Natural killer cell treated with Interleukin-12 subunit alpha and Interleukin-12 subunit beta and Interleukin-15 and Interleukin-18, amount 100 ng/mL, for 72 hours (primary cell): ENCODE measurements at regions not wholly inside any gene's neighbourhood (a gene's known extent, or its start where the extent isn't known, plus 50 kb on each side); places are given as distances from the start of the nearest gene placed in this dataset.

Source experiments
- ATAC-seq, 2 donors: fragments of 150-1000 bp; cut with Tn5 transposase in 1 of 2; sonication (Bioruptor Pico), chemical (Tn5 transposase) in 1 of 2; 2 replicates each; pipeline ENCODE4 v1.10.0; 2021
- DNase-seq: peaks from one replicate; pipeline ENCODE4 v3.0.0; 2022; ENCODE audit warnings: low spot score
- H3K27ac Mint-ChIP-seq, 2 donors: 1 replicate in 1 of 2; 2 replicates in 1 of 2; pipeline ENCODE4 v1.8.0; 2022; ENCODE audit warnings: mixed read lengths in 2 of 2, mild to moderate bottlenecking in 1 of 2, moderate library complexity in 1 of 2
- H3K27me3 Mint-ChIP-seq, 2 donors: 1 replicate in 1 of 2; 2 replicates in 1 of 2; pipeline ENCODE4 v1.8.0; 2022; ENCODE audit warnings: mixed read lengths in 2 of 2
- H3K36me3 Mint-ChIP-seq: one replicate; pipeline ENCODE4 v1.8.0; 2022; ENCODE audit warnings: mixed read lengths
- H3K4me1 Mint-ChIP-seq, 2 donors: 1 replicate in 1 of 2; 2 replicates in 1 of 2; pipeline ENCODE4 v1.8.0; 2022; ENCODE audit warnings: low read depth in 2 of 2, mixed read lengths in 2 of 2, mild to moderate bottlenecking in 1 of 2
- H3K4me3 Mint-ChIP-seq: one replicate; pipeline ENCODE4 v1.8.0; 2022; ENCODE audit warnings: mixed read lengths
- H3K9me3 Mint-ChIP-seq: 2 replicates; pipeline ENCODE4 v1.8.0; 2022; ENCODE audit warnings: mixed read lengths

GRCh38 chr5:58123501-58123900, 336.4 kb downstream of the PLK2 start:
- DNase-seq = no peak
- Mint-ChIP-seq H3K9me3 (no peaks in the 10 kb centered on the region), H3K27ac (no peak overlapping the region), H3K36me3 (no peaks in the 10 kb centered on the region), H3K27me3 (peaks cover 0 to 2% of the 10 kb centered on the region in 2 donors), H3K4me1 (no peaks in the 10 kb centered on the region), H3K4me3 (no peak overlapping the region)
- no peak for ATAC-seq

- H3K4me1 Mint-ChIP-seq = no peaks in the 10 kb centered on the region
- no peaks in the 10 kb centered on the region for H3K36me3 Mint-ChIP-seq
- ATAC-seq = no peak
- peaks cover 0 to 6% of the 10 kb centered on the region in 2 donors for H3K27me3 Mint-ChIP-seq
- no peaks in the 10 kb centered on the region for H3K9me3 Mint-ChIP-seq
- no peak for DNase-seq
- H3K27ac Mint-ChIP-seq = no peak overlapping the region
- no peak overlapping the region for H3K4me3 Mint-ChIP-seq
These were observed 337.0 kb downstream of the PLK2 start for GRCh38 chr5:58122848-58123392.

GRCh38 chr5:58122157-58122556, 337.7 kb downstream of the PLK2 start:
- no peak overlapping the region for H3K4me3 Mint-ChIP-seq
- DNase-seq = no peak
- no peaks in the 10 kb centered on the region for H3K4me1 Mint-ChIP-seq
- ATAC-seq = no peak
- no peak overlapping the region for H3K27ac Mint-ChIP-seq
- peaks cover 0 to 6% of the 10 kb centered on the region in 2 donors for H3K27me3 Mint-ChIP-seq
- H3K9me3 Mint-ChIP-seq = no peaks in the 10 kb centered on the region
- no peaks in the 10 kb centered on the region for H3K36me3 Mint-ChIP-seq

GRCh38 chr5:58121391-58121790, 338.5 kb downstream of the PLK2 start:
- Mint-ChIP-seq H3K36me3 (no peaks in the 10 kb centered on the region), H3K27me3 (peaks cover 0 to 6% of the 10 kb centered on the region in 2 donors)

GRCh38 chr5:58117542-58117941, 342.3 kb downstream of the PLK2 start:
- DNase-seq (no peak), ATAC-seq (no peak)
- no peak overlapping the region for H3K27ac Mint-ChIP-seq
- no peak overlapping the region for H3K4me3 Mint-ChIP-seq
- H3K36me3 Mint-ChIP-seq = no peaks in the 10 kb centered on the region
- no peaks in the 10 kb centered on the region for H3K9me3 Mint-ChIP-seq
- peaks cover 0 to 6% of the 10 kb centered on the region in 2 donors for H3K27me3 Mint-ChIP-seq
- H3K4me1 Mint-ChIP-seq = no peaks in the 10 kb centered on the region

More at GRCh38 chr5:58121391-58121790, 338.5 kb downstream of the PLK2 start:
- Mint-ChIP-seq H3K4me1 (no peaks in the 10 kb centered on the region), H3K4me3 (no peak overlapping the region), H3K9me3 (no peaks in the 10 kb centered on the region), H3K27ac (no peak overlapping the region)
- ATAC-seq = no peak
- no peak for DNase-seq

- Mint-ChIP-seq H3K9me3 (no peaks in the 10 kb centered on the region), H3K36me3 (no peaks in the 10 kb centered on the region), H3K4me3 (no peak overlapping the region), H3K27ac (no peak overlapping the region), H3K27me3 (peaks cover 0 to 6% of the 10 kb centered on the region in 2 donors), H3K4me1 (no peaks in the 10 kb centered on the region)
- DNase-seq (no peak), ATAC-seq (no peak)
These were observed 343.5 kb downstream of the PLK2 start for GRCh38 chr5:58116346-58116745.

GRCh38 chr5:58115811-58116210, 344.1 kb downstream of the PLK2 start:
- Mint-ChIP-seq H3K4me1 (no peaks in the 10 kb centered on the region), H3K36me3 (no peaks in the 10 kb centered on the region), H3K4me3 (no peak overlapping the region), H3K9me3 (no peaks in the 10 kb centered on the region), H3K27ac (no peak overlapping the region), H3K27me3 (peaks cover 0 to 6% of the 10 kb centered on the region in 2 donors)
- DNase-seq = no peak
- ATAC-seq = no peak

GRCh38 chr5:58114324-58114723, 345.6 kb downstream of the PLK2 start:
- H3K4me3 Mint-ChIP-seq = no peak overlapping the region
- H3K27ac Mint-ChIP-seq = no peak overlapping the region
- DNase-seq = no peak
- no peak for ATAC-seq
- no peaks in the 10 kb centered on the region for H3K4me1 Mint-ChIP-seq
- H3K27me3 Mint-ChIP-seq = peaks cover 0 to 9% of the 10 kb centered on the region in 2 donors
- H3K9me3 Mint-ChIP-seq = peaks cover 2% of the 10 kb centered on the region
- H3K36me3 Mint-ChIP-seq = no peaks in the 10 kb centered on the region

- Mint-ChIP-seq H3K27me3 (peaks cover 0 to 4% of the 10 kb centered on the region in 2 donors), H3K4me3 (no peak overlapping the region), H3K9me3 (peaks cover 2% of the 10 kb centered on the region), H3K27ac (no peak overlapping the region), H3K36me3 (no peaks in the 10 kb centered on the region), H3K4me1 (no peaks in the 10 kb centered on the region)
- ATAC-seq = no peak
- DNase-seq = no peak
These were observed 346.7 kb downstream of the PLK2 start for GRCh38 chr5:58113172-58113571.

- Mint-ChIP-seq H3K4me1 (no peaks in the 10 kb centered on the region), H3K27me3 (peaks cover 0 to 4% of the 10 kb centered on the region in 2 donors), H3K9me3 (peaks cover 7% of the 10 kb centered on the region), H3K27ac (no peak overlapping the region), H3K4me3 (no peak overlapping the region), H3K36me3 (no peaks in the 10 kb centered on the region)
- ATAC-seq (no peak), DNase-seq (no peak)
These were observed 351.4 kb downstream of the PLK2 start for GRCh38 chr5:58108511-58108910.

- Mint-ChIP-seq H3K4me3 (no peak overlapping the region), H3K27ac (no peak overlapping the region), H3K27me3 (peaks cover 0 to 4% of the 10 kb centered on the region in 2 donors), H3K9me3 (peaks cover 12% of the 10 kb centered on the region), H3K4me1 (no peaks in the 10 kb centered on the region), H3K36me3 (no peaks in the 10 kb centered on the region)
- no peak for DNase-seq
- no peak for ATAC-seq
These were observed 352.2 kb downstream of the PLK2 start for GRCh38 chr5:58107704-58108103.

- ATAC-seq (no peak), DNase-seq (no peak)
- no peak overlapping the region for H3K4me3 Mint-ChIP-seq
- H3K27me3 Mint-ChIP-seq = peaks cover 0 to 4% of the 10 kb centered on the region in 2 donors
- H3K9me3 Mint-ChIP-seq = peaks cover 12% of the 10 kb centered on the region
- H3K36me3 Mint-ChIP-seq = no peaks in the 10 kb centered on the region
- no peak overlapping the region for H3K27ac Mint-ChIP-seq
- H3K4me1 Mint-ChIP-seq = no peaks in the 10 kb centered on the region
These were observed 353.0 kb downstream of the PLK2 start for GRCh38 chr5:58106754-58107410.

GRCh38 chr5:58105836-58106235, 354.1 kb downstream of the PLK2 start:
- peaks cover 0 to 4% of the 10 kb centered on the region in 2 donors for H3K27me3 Mint-ChIP-seq
- no peak overlapping the region for H3K4me3 Mint-ChIP-seq
- no peaks in the 10 kb centered on the region for H3K4me1 Mint-ChIP-seq
- H3K27ac Mint-ChIP-seq = no peak overlapping the region
- ATAC-seq (no peak), DNase-seq (no peak)
- H3K36me3 Mint-ChIP-seq = no peaks in the 10 kb centered on the region
- peaks cover 12% of the 10 kb centered on the region for H3K9me3 Mint-ChIP-seq

GRCh38 chr5:58099257-58099656, 360.6 kb downstream of the PLK2 start:
- no peaks in the 10 kb centered on the region for H3K27me3 Mint-ChIP-seq
- peaks cover 0 to 2% of the 10 kb centered on the region in 2 donors for H3K4me1 Mint-ChIP-seq
- ATAC-seq (no peak), DNase-seq (no peak)
- peaks cover 5% of the 10 kb centered on the region for H3K9me3 Mint-ChIP-seq
- H3K36me3 Mint-ChIP-seq = no peaks in the 10 kb centered on the region
- no peak overlapping the region for H3K27ac Mint-ChIP-seq
- no peak overlapping the region for H3K4me3 Mint-ChIP-seq

GRCh38 chr5:58094031-58094430, 365.9 kb downstream of the PLK2 start:
- peaks cover 0 to 2% of the 10 kb centered on the region in 2 donors for H3K4me1 Mint-ChIP-seq
- ATAC-seq (no peak), DNase-seq (no peak)
- no peaks in the 10 kb centered on the region for H3K36me3 Mint-ChIP-seq
- H3K9me3 Mint-ChIP-seq = no peaks in the 10 kb centered on the region
- no peak overlapping the region for H3K27ac Mint-ChIP-seq
- H3K4me3 Mint-ChIP-seq = no peak overlapping the region
- H3K27me3 Mint-ChIP-seq = no peaks in the 10 kb centered on the region
